ENCODE measurements at regions not wholly inside any gene's neighbourhood (a gene's known extent, or its start where the extent isn't known, plus 50 kb on each side); places are given as distances from the start of the nearest gene placed in this dataset.

- no peak for TF ChIP-seq CTCF (IDR thresholded peaks at IDR 0.05; ENCODE audit: unreplicated experiment)
- Mint-ChIP-seq H3K4me1 (peaks cover 6% of the 10 kb centered on the region), H3K36me3 (no peaks in the 10 kb centered on the region), H3K9me3 (no peaks in the 10 kb centered on the region), H3K4me3 (no peak overlapping the region), H3K27ac (no peak overlapping the region), H3K27me3 (ENCODE audit: low read depth) (no peaks in the 10 kb centered on the region)
- no peak for DNase-seq (ENCODE audit: low spot score in 2 of 2, unreplicated experiment in 2 of 2)
Observed at GRCh38 chr5:148937830-148938521, 111.6 kb downstream of the ADRB2 start.

DNA sequence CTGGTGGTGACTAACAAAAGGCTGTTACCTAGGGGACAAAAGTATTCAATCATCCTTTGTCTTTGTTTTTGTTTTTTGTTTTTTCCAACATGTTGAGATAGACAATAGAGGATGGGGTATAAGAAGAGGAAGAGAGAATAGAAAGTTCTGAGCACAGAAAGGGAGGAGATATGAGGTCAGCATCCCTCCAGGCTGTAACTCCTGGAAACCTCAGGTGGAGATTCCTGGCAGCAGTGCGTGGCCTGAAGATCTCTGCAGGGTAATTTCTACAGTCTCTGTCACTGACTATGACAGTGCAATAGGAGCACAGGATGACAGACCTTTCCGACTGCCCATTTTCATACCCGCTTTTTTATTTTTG is 112.1 kb downstream of the ADRB2 start:
- Mint-ChIP-seq H3K36me3 (no peaks in the 10 kb centered on the region), H3K27ac (no peak overlapping the region), H3K4me3 (no peak overlapping the region), H3K4me1 (peaks cover 6% of the 10 kb centered on the region), H3K9me3 (no peaks in the 10 kb centered on the region), H3K27me3 (ENCODE audit: low read depth) (no peaks in the 10 kb centered on the region)
- no peak for TF ChIP-seq CTCF (IDR thresholded peaks at IDR 0.05; ENCODE audit: unreplicated experiment)
- no peak for DNase-seq (ENCODE audit: low spot score in 2 of 2, unreplicated experiment in 2 of 2)

GRCh38 chr5:148939676-148940075 is 113.3 kb downstream of the ADRB2 start:
- Mint-ChIP-seq H3K4me1 (peaks cover 6% of the 10 kb centered on the region), H3K27ac (no peak overlapping the region), H3K4me3 (no peak overlapping the region), H3K27me3 (ENCODE audit: low read depth) (no peaks in the 10 kb centered on the region), H3K9me3 (peaks cover 2% of the 10 kb centered on the region), H3K36me3 (no peaks in the 10 kb centered on the region)
- no peak for TF ChIP-seq CTCF (IDR thresholded peaks at IDR 0.05; ENCODE audit: unreplicated experiment)
- DNase-seq (ENCODE audit: low spot score in 2 of 2, unreplicated experiment in 2 of 2): no peak

DNA sequence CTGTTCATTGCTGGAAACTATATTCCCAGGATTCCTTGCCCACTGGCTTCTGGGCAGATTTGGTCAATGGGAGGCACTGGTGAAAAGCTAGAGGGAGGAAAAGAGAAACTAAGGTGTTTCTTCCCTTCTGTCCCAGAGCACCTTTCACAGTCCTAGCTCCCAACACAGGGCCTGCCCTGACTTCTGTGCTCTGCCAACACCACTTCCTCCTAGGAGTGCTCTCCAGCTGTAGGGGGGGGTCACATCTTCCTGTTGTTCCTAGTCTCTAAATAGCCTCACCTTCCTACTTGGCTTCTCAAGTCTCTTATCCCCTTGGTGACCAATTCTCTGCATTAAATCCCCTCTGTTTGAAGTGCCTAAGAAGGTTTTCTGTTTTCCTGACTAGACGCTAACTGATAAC is 115.4 kb downstream of the ADRB2 start:
- Mint-ChIP-seq H3K9me3 (peaks cover 4% of the 10 kb centered on the region), H3K27me3 (ENCODE audit: low read depth) (no peaks in the 10 kb centered on the region), H3K27ac (no peak overlapping the region), H3K4me1 (peaks cover 6% of the 10 kb centered on the region), H3K4me3 (no peak overlapping the region), H3K36me3 (no peaks in the 10 kb centered on the region)
- no peak for DNase-seq (ENCODE audit: low spot score in 2 of 2, unreplicated experiment in 2 of 2)
- no peak for TF ChIP-seq CTCF (IDR thresholded peaks at IDR 0.05; ENCODE audit: unreplicated experiment)

GRCh38 chr5:148949841-148950470 is 112.9 kb downstream of the SH3TC2 start:
- no peak overlapping the region for H3K27ac Mint-ChIP-seq
- peaks cover 6% of the 10 kb centered on the region for H3K4me1 Mint-ChIP-seq
- H3K4me3 Mint-ChIP-seq: no peak overlapping the region
- no peak for DNase-seq (ENCODE audit: low spot score in 2 of 2, unreplicated experiment in 2 of 2)
- TF ChIP-seq CTCF (IDR thresholded peaks at IDR 0.05; ENCODE audit: unreplicated experiment): no peak
- H3K9me3 Mint-ChIP-seq: no peaks in the 10 kb centered on the region
- H3K36me3 Mint-ChIP-seq: no peaks in the 10 kb centered on the region
- H3K27me3 Mint-ChIP-seq (ENCODE audit: low read depth): peaks cover 2% of the 10 kb centered on the region
